ENCODE measurements at regions not wholly inside any gene's neighbourhood (a gene's known extent, or its start where the extent isn't known, plus 50 kb on each side); places are given as distances from the start of the nearest gene placed in this dataset.

GRCh38 chr7:98536803-98537202 is 80.3 kb upstream of the NPTX2 start:
- TF ChIP-seq CTCF (IDR thresholded peaks at IDR 0.05): no peak
- TF ChIP-seq POLR2AphosphoS5 (IDR thresholded peaks at IDR 0.05): no peak
- no peak for TF ChIP-seq POLR2A (IDR thresholded peaks at IDR 0.05)
